GM19467 (cell line): ENCODE measurements at regions not wholly inside any gene's neighbourhood (a gene's known extent, or its start where the extent isn't known, plus 50 kb on each side); places are given as distances from the start of the nearest gene placed in this dataset.
"Not testable (repeated sequence)": the region's sequence is repeated elsewhere in the genome, so short reads cannot be mapped to it uniquely, and the experiment has no call there.

Source experiments
- ATAC-seq: cut with Tn5 transposase; IDR thresholded peaks from one replicate; pipeline ENCODE4 v1.9.1; 2021; ENCODE audit warnings: mild to moderate bottlenecking, moderate library complexity; ENCODE audit not compliant: unreplicated experiment

GRCh38 chr4:115678425-115678941 lies 565.1 kb upstream of the NDST4 start:
- no peak for ATAC-seq

GRCh38 chr4:115675719-115676118 lies 562.3 kb upstream of the NDST4 start:
- no peak for ATAC-seq

GRCh38 chr4:115674485-115674884 lies 561.1 kb upstream of the NDST4 start:
- no peak for ATAC-seq

GRCh38 chr4:115671581-115671980 lies 558.2 kb upstream of the NDST4 start:
- ATAC-seq = no peak

GRCh38 chr4:115670930-115671329 lies 557.5 kb upstream of the NDST4 start:
- no peak for ATAC-seq

- ATAC-seq = no peak
These were observed 555.0 kb upstream of the NDST4 start for GRCh38 chr4:115668396-115668795.

GRCh38 chr4:115664285-115664684 lies 550.9 kb upstream of the NDST4 start:
- no peak for ATAC-seq

- no peak for ATAC-seq
These were observed 547.0 kb upstream of the NDST4 start for GRCh38 chr4:115660465-115660864.

GRCh38 chr4:115657991-115658650 lies 544.7 kb upstream of the NDST4 start:
- ATAC-seq = no peak

GRCh38 chr4:115655626-115656025 lies 542.2 kb upstream of the NDST4 start:
- ATAC-seq = no peak

GRCh38 chr4:115648786-115649185 lies 535.4 kb upstream of the NDST4 start:
- ATAC-seq = no peak

GRCh38 chr4:115629270-115629669 lies 515.9 kb upstream of the NDST4 start:
- no peak for ATAC-seq

GRCh38 chr4:115609631-115610030 lies 496.2 kb upstream of the NDST4 start:
- ATAC-seq = no peak

- no peak for ATAC-seq
These were observed 493.9 kb upstream of the NDST4 start for GRCh38 chr4:115607311-115607710.

GRCh38 chr4:115596265-115597001 lies 483.0 kb upstream of the NDST4 start:
- no peak for ATAC-seq

GRCh38 chr4:115580901-115581300 lies 467.5 kb upstream of the NDST4 start:
- ATAC-seq = no peak

GRCh38 chr4:115575851-115576250 lies 462.4 kb upstream of the NDST4 start:
- ATAC-seq = no peak

GRCh38 chr4:115562506-115562905 lies 449.1 kb upstream of the NDST4 start:
- ATAC-seq = no peak

- no peak for ATAC-seq
These were observed 434.7 kb upstream of the NDST4 start for GRCh38 chr4:115548123-115548522.

GRCh38 chr4:115537387-115537786 lies 424.0 kb upstream of the NDST4 start:
- ATAC-seq = no peak

GRCh38 chr4:115529126-115529525 lies 415.7 kb upstream of the NDST4 start:
- no peak for ATAC-seq

- not testable (repeated sequence) for ATAC-seq
These were observed 406.1 kb upstream of the NDST4 start for GRCh38 chr4:115519476-115519875.
